Gastroesophageal sphincter (tissue), 3 donors: ENCODE measurements at regions not wholly inside any gene's neighbourhood (a gene's known extent, or its start where the extent isn't known, plus 50 kb on each side); places are given as distances from the start of the nearest gene placed in this dataset.

Experiments used
- CTCF ChIP-seq, 4 experiments: fragments of 200-600 bp in 2 of 4; fragments of 450-650 bp in 2 of 4; sonication (generic) in 1 of 4; IDR thresholded peaks; one replicate each; pipeline ENCODE4 v1.5.1; 2017 to 2019; ENCODE audit warnings: antibody characterized with exemption in 4 of 4, mild to moderate bottlenecking in 2 of 4, moderate library complexity in 2 of 4
- EP300 ChIP-seq: sonication (generic); formaldehyde crosslinking; IDR thresholded peaks from one replicate; pipeline ENCODE4 v1.6.1; 2017; ENCODE audit warnings: antibody characterized with exemption, mild to moderate bottlenecking
- POLR2A ChIP-seq, 2 donors: fragments of 450-650 bp; IDR thresholded peaks; one replicate each; pipeline ENCODE4 v1.6.1; 2017; ENCODE audit warnings: antibody characterized with exemption in 2 of 2, mild to moderate bottlenecking in 2 of 2, moderate library complexity in 1 of 2
- POLR2AphosphoS5 ChIP-seq: sonication (generic); formaldehyde crosslinking; IDR thresholded peaks from one replicate; pipeline ENCODE4 v1.6.1; 2017; ENCODE audit warnings: antibody characterized with exemption

DNA sequence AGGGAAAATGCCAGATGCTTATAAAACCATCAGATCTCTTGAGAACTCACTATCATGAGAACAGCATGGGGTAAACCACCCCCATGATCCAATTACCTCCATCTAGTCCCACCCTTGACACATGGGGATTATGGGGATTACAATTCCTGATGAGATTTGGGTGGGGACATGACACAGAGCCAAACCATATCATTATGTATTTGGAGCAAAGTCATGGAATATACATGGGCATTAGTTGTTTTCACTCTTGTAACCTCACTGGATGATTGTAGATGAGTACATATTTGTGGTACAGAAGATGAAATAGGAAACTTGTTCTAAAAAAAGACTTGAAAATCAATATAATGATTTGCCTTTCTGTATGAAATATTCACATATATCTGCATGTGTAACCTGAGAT is 674.5 kb upstream of the BOD1L1 start:
- no peak for TF ChIP-seq CTCF (IDR thresholded peaks at IDR 0.05)
- TF ChIP-seq EP300 = no peak
- no peak for TF ChIP-seq POLR2A (IDR thresholded peaks at IDR 0.05)
- TF ChIP-seq POLR2AphosphoS5 = no peak
